NCI-H510A (cell line): ENCODE measurements at regions not wholly inside any gene's neighbourhood (a gene's known extent, or its start where the extent isn't known, plus 50 kb on each side); places are given as distances from the start of the nearest gene placed in this dataset.
"Not testable (repeated sequence)": the region's sequence is repeated elsewhere in the genome, so short reads cannot be mapped to it uniquely, and the experiment has no call there.

Source experiments
- DNase-seq: peaks from one replicate; lab custom pipeline; 2025; lab: John Stamatoyannopoulos, UW

DNA sequence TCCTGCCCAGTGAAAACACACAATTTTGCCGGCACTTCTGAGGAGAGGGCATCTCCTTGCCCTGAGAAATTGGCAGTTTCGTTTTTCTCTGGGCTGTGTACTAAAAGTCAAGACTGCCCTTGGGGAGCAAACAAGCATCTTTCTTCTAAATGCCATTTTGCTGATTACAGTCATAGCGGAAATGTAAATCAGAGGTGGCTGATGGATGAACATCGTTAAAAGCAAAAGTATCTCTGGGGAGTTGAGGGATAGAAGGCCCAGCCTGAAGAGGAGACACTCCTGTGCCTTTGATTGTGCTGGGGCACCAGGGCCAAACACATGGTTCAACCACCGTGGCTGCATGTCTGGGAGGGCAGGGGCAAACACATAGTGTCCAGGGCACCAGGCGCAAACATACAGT is 49.8 kb downstream of the ABCC12 start:
- DNase-seq = no peak

DNA sequence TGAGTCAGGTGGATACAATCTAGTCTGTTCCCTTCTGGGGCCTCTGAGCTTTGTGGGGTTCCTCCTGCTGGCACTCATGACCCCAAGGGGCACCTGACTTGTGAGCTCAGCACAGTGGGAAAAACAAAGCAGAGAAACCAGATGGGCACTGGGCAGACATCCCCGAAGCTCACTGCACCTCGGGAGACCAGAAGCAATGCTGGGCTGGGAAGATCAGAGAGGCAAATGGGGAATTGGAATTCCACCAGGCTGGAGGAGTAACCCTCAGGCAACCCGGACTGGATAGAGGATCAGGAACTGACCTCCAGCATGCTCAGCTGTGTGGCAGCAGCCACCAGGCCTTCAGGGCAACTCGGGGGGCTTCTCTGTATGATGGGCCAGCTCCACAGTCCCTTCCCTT is 50.3 kb downstream of the ABCC12 start:
- DNase-seq = no peak

DNA sequence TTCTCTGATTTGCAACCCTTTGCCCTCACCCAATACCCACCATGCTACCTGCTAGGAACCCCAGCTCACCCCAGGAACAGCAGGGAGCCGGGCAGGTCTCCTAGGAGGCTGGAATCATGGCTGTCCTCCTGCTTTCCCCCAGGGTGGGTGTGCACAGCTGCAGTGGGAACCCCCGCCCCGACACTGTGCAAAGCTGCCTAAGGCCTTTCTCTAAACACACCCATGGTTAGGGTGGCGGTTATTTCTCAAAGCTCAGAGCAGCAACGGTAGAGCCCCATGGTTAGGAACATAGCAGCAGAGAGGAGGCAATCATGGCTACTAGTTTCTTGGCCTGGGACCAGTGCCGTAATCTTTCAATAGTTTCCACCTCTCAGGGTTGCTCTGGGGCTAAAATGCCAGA is 52.2 kb downstream of the ABCC12 start:
- DNase-seq = no peak

DNA sequence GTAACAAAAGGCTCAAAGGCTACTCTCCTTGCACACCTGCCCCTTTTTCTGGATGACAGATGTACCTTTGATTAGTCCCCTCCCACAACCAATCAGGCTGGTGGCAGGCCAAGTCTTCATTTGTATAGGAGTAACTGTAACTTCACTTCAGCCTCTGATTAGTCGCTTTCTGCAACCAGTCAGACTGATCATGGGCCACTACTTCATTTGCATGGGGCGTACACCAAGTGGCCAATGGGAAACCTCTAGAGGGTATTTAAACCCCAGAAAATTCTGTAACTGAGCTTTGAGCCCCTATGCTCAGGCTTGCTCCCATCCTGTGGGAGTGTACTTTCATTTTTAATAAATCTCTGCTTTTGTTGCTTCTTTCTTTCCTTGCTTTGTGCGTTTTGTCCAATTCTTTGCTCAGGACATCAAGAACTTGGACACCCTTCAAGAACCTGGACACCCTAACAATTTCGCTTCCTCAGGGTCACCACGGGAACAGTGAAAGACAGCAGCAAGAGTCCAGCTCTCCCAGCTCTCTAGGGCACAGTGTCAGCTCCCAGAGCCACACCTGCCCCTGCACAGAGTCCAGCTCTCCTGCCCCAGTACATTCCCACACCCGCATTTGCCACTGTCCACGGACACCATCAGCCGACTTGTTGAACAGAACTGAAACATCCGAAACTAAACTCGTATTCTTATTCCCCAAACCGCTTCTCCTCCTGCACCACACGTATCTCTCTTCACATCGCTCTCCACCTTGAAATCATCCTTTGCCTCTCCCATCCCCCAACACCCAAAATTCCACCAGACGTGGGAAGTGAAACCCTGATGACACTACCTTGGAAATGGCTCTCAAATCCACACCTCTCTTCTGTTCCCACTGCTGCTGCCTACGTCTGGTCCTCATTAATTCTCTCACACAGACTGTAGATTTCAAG is 53.4 kb downstream of the ABCC12 start:
- DNase-seq = peak; percentile 60

DNA sequence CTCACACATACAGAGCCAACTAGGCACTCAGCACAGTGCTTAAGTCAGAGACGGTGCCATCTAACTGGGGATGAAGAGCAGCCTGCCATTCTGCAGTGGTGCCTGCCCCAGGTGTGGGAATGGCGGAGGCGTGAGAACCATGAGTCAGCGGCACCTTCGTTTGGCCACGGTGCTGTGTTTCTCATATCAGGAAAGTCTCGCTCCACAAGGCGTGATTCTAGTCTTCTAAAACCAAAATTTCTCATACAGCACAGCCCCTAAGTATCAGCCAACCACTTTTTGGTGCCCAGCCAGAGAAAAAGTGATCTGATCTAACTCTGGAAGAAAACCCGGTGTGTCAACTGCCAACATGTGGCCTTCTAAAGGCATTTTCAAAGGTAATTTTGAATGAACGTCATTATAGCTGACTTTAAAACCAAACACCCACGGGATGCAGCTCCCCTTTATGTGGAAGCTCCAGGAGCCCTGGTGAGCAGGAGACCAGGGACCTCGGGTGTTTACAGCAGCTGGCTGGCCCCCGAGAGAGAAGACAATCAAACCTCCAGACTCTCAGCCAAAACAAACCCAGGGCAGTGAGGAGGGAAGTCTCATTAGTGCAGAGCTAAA is 54.6 kb downstream of the ABCC12 start:
- DNase-seq = no peak

DNA sequence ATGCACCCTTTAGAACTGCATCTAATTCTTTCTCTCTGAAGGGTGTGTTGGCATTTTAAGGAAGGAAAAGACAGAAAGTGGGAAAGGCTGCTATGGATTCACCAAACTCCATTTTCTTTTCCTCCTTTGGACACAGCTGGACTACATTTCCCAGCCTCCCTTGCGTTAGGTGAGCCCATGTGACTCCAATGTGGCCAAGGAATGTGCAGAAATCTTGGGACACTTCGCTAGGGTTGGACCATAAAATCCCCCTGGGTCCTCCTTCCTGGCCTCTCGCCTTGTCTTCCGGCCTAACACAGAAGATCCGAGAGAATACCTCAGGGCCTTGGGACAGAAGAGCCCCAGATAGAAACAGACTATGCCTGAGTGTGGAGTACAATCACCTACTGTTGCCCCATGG is 56.3 kb downstream of the ABCC12 start:
- DNase-seq = no peak

DNA sequence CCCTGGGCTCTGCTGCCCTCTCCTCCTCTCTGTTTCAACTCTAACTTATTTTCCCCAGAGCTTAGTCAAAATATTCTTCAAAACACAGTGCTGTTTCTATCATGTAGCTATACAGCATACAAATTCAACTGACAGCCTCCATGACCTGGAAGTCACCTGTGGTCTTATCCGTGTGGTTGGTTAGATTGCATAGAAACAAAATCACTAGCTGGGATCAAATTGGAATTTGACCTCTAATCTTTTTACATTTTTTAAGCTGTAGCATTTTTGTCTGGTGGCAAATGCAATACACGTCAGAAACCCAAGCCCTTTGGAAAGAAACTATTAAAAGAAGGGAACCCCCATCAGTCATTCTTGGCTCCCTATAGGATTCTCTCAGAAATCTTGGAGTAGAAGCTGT is 57.3 kb downstream of the ABCC12 start:
- DNase-seq = no peak

DNA sequence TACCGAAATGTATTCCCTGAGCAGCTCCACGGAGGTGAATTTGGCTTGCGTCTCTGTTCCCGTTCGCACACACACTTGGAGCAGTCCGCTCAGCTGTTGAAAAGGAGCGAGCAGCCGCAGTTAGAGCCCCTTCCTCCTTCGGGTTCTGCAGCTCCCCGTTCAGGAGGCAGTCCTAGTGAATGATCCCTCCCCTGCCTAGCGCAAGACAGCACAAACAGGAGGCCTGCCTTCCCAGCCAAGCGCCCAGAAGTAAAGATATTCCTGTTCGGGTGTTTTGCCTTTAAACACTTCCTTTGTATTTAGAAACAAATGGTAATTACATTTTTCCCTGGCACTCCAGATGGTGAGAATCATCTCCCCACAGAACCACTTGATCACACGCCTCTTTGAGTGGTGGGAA is 64.7 kb downstream of the ABCC12 start:
- no peak for DNase-seq

DNA sequence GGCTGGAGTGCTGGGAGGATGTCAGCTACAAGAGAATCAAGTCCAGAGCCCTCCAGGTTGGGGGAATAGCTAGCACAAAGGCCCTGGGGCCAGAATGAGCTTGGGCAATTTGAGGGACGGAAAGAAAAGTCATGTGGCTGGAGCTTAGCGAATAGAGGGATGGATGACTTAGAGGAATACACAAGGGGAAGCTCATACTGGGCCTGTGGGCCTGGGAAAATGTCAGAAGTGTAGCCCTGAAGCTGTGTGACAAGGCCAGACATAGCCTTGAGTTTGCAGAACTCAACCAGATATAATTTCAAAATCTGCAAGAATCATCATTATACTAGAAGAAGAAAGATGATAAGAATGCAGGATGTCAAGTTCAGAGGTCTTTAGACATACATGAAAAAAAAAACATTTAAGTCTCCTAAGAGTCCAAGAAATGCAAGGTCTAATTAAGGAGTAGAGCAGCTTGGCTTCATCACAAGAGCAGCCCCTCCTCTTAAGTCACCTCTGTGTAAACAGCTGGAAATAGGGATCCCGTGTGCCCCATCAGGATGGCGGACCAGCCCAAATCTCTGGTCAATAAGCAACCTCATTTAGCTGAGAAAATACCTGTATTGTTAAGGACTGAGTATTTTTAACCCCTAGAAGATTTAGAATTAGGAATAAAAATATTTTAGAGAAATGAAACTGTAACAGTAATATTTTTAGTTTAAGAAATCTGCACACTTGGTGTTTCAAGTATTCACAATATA is 66.6 kb downstream of the ABCC12 start:
- DNase-seq = no peak

DNA sequence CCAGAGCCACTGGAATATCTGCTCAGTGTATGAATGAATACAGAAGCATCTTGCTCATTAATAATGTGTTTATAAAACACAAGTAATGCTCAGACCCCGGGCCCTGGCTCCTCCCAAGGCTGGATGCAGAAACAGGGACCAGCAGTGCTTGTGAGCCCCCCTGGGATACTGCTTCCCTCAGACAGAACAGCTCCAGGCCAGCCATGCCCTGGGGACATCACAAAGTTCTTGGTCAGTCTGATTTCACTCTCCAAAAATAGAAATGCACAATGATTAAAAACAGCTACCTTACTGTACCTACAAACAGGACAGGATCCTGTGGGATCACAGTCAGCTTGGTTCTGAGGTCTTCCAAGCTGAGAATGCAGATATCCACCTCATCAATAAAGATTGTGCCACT is 68.2 kb downstream of the ABCC12 start:
- DNase-seq = no peak

DNA sequence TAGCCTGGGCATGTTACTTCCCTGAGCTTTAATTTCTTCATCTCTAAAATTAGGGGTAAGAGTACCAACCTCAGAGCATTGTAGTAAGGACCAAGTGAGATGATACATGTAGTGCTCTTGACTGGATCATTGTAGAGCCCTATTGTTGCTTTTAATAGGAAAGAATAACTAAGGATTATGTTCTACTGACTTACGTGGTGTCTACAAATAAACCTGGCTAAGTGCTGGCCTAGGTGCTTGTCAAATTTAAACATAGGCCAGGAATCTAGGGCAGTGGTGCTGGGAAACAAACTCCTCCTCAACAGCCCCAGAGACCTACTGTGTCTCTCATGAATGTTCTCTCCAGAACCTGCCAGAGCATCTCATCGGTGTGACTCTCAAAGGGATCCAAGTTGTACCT is 69.4 kb downstream of the ABCC12 start:
- DNase-seq = no peak

DNA sequence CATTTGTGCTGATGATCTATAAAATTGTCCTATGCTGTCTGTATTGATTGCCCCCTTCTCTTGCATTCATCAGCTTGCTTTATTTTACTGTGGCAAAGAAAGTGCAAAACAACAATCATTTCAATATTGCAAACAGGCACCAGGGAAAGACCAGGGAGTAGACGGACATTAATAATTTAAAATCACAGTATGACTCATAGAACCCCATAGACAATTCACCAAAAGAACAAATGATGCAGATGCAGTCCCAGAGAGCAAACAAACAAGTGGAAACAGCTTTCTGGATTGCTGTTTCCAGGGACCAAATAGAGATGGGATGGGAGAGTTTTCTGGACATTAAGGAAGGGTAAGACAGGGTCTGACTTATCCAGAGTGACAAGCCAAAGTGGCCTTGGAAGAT is 70.1 kb downstream of the ABCC12 start:
- DNase-seq = no peak

DNA sequence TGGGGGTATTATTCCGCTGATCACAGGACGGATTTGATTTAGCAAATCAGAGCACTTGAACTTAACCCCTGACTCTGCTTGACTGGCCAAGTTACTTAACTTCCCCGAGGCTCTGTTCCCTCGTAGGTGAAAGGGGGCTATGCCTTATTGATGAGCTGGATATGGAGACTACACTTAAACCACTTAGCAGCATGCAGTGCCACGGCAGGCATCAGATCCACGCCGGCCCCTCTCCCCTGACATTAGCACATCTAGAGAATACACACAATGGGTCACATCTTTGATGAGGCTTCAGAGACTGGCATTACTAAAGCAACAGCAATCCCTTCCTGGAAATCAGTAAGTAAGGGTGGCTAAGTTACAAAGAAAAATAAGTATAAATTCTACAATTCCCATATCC is 71.0 kb downstream of the ABCC12 start:
- DNase-seq = no peak

DNA sequence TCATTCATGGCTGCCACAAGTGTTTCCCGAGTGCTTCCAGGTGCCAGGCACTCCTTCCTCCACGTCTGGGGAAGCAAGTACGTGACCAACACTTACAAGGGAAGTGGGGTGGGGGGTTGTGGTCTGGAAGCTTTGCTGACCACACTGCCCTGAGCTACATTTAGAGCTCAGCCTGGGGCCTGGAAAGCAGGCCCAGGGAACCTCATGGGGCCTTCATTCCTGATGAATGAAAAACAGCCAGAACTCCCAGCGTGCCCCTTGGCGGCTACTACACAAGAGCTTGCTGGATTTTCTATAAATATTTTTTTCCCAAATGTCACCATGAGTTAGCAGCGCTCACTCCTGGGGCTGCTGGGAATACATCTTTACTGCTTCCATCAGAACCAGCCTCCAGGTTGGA is 73.3 kb downstream of the ABCC12 start:
- no peak for DNase-seq

DNA sequence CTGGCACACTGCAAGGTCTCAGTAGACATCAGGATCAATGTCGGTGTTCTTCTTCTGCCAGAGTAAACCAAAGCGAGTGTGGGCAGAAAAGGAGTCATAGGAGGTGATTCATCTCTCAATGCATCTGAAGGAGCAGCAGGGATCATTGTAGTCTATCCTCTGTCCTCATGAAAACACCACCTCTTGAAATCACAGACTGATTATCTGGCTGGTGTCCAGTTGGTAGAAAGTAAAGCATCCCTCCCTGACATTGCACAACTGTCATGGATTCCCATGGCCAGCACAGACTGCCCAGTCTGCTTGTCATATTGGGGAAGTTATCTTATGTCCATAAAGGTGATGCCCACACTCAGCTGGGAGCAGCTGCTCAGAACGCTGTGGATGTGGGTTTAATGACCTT is 74.1 kb downstream of the ABCC12 start:
- DNase-seq = no peak

DNA sequence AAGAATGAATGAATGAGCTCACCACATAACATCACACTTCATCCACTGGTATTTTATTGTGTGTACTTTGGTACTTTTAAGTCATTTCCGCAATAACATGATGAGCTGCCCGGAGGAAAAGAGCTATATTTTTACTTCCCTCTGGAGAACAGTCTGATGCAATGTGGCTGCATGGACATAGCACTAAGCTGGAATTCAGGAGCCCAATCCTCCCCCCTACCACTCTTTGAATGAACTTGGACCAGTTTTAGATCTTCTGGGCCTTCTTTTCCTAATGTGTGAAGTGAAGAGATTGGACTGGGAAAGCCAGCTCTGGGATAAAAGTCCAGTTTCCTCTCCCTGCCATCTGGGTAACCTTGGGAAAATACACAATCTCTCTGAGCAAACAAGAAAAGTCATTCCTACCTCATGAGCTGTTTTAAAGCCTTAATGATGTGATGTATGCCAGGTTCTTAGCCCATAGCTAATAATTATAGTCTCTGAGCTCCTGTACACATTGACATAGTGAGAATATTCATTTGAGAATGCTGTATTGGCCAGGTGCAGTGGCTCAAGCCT is 79.3 kb downstream of the ABCC12 start:
- no peak for DNase-seq

DNA sequence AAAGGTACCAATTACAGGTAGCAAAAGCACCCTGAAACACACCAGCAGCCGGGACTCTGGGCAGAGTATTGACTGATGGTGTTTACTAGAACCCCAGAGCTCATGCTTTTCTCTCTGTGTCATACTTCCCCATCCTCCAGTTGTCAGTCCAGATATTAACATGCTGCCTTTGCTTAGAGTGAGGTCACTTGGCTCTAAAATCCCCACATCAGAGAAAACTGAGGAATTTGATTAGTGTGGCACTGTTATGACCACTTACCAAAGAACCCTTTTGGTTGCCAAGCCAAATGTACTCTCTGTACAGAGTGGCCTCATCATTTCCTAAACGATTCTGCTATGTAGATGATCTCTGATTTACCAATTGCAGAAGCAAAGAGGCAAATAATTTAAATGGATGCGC is 80.4 kb downstream of the ABCC12 start:
- no peak for DNase-seq

DNA sequence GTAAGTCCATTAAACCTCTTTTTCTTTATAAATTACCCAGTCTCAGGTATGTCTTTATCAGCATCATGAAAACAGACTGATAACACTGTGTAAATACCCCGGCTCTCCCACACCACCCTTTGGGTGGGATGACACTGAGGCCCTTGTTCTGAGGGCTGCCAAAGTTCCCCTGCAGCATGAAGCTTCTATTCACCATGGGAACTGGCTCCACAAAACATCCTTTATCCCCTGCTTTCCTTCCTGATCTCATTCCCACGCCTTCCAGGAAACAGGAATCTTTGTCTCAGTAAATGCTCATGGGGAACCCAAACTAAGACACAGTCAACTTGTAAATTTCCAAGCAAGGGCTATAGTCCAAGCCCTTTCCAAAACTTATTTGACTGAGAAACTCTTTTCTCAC is 88.4 kb downstream of the ABCC12 start:
- no peak for DNase-seq

DNA sequence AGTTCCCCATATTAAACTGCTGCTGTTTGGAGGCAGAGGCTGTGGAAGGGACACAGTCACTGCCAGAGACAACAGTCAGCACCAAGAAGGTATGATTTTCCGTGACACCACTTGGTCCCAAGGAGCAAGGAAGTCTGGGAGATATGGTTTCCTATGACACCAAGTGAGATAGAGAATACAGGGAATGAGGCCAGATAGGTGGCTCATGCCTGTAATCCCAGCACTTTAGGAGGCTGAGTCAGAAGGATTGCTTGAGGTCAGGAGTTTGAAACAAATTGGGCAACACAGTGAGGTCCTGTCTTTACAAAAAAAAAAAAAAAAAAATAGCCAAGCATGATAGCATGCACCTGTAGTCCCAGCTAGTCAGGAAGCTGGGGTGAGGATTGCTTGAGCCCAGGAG is 90.8 kb downstream of the ABCC12 start:
- no peak for DNase-seq

DNA sequence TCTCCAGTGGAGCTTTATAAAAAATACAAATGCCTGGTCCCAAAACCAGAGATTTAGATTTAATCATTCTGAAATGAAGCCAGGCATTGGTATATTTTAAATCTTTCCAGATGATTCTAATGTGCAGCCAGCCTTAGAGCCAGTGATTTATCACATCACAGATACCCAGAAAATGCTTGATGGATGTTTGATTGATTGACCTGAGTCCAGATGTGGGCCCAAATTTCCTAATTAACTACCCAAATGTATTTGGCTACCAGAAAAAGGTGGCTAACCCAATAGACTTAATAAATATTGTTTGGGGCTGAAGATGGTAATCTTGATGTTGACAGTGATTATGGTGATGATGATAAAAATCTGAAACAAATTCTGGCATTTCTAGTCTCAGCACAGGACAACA is 93.1 kb downstream of the ABCC12 start:
- no peak for DNase-seq

DNA sequence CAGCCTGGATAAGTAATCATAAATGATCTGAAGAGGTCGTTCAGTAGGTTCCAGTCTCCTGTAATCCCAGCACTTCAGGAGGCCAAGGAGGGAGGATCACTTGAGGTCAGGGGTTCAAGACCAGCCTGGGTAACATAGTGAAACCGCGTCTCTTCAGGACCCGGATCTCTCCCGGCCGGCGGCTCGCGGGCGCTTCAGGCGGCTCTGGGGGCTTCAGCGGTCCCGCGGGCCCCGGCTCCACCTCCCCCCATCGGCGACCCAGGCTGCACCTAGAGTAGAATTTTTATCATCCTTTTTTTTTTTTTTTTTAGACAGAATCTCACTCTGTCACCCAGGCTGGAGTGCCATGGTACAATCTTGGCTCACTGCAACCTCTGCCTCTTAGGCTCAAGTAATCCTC is 95.9 kb downstream of the ABCC12 start:
- DNase-seq = no peak

DNA sequence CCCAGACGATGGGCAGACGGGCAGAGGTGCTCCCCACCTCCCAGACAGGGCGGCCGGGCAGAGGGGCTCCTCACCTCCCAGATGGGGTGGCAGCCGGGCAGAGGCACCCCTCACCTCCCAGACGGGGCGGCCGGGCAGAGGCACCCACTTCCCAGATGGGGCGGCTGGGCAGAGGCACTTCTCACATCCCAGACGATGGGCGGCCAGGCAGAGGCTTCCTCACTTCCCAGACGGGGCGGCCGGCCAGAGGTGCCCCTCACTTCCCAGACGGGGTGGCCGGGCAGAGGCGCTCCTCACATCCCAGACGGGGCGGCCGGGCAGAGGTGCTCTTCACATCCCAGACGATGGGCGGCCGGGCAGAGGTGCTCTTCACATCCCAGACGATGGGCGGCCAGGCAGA is 96.6 kb downstream of the ABCC12 start:
- not testable (repeated sequence) for DNase-seq

DNA sequence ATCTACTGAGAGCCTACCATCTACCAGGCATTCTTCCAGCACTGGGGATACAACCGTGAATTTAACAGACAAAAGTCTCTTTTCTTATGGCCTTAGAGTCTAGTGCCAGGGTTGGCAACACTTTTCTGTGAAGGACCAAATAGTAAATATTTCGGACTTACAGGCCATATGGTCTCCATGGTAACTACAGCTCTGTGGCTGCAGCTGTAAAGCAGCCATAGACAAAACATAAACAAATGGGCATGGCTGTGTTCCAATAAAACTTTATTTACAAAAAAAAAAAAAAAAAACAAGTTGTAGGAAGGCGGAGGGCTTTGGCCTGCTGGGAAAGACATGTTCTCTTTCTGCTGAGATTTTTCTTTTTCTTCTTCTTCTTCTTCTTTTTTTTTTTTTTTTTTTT is 98.7 kb downstream of the ABCC12 start:
- no peak for DNase-seq
